Peyer's patch (tissue), 4 donors: ENCODE measurements at regions not wholly inside any gene's neighbourhood (a gene's known extent, or its start where the extent isn't known, plus 50 kb on each side); places are given as distances from the start of the nearest gene placed in this dataset.

ENCODE experiments used
- DNase-seq, 3 donors: peaks; one replicate each; pipeline ENCODE4 v3.0.0-alpha.2; 2017 to 2019
- H3K27ac ChIP-seq, 4 donors: fragments of 200-600 bp; sonication (generic); one replicate each; pipeline ENCODE4 v1.5.1; 2016 to 2019
- H3K27me3 ChIP-seq, 2 donors: fragments of 200-600 bp; sonication (generic); one replicate each; pipeline ENCODE4 v1.5.1; 2019
- H3K36me3 ChIP-seq, 3 donors: fragments of 200-600 bp; sonication (generic); one replicate each; pipeline ENCODE4 v1.5.1; 2016 to 2019
- H3K4me1 ChIP-seq, 4 donors: fragments of 200-600 bp; sonication (generic); one replicate each; pipeline ENCODE4 v1.5.1; 2016 to 2019
- H3K4me3 ChIP-seq, 4 donors: fragments of 200-600 bp; sonication (generic); 1 replicate in 3 of 4; 2 replicates in 1 of 4; pipeline ENCODE4 v1.5.1; 2016 to 2019; ENCODE audit warnings: mild to moderate bottlenecking in 1 of 4
- H3K9me3 ChIP-seq, 4 donors: fragments of 200-600 bp; sonication (generic); one replicate each; pipeline ENCODE4 v1.5.1; 2016 to 2019; ENCODE audit warnings: mild to moderate bottlenecking in 1 of 4
- POLR2A ChIP-seq, 2 donors: fragments of 450-650 bp; IDR thresholded peaks; one replicate each; pipeline ENCODE4 v1.5.1; 2017; ENCODE audit warnings: antibody characterized with exemption in 2 of 2, mild to moderate bottlenecking in 2 of 2, moderate library complexity in 2 of 2
- TF ChIP-seq, protein P1 (sequence below), 6 experiments: fragments of 450-650 bp in 4 of 6; fragments of 200-600 bp in 2 of 6; sonication (generic) in 1 of 6; IDR thresholded peaks; one replicate each; pipeline ENCODE4 v1.5.1; 2017 to 2019; ENCODE audit warnings: antibody characterized with exemption in 6 of 6, mild to moderate bottlenecking in 3 of 6, moderate library complexity in 1 of 6

DNA sequence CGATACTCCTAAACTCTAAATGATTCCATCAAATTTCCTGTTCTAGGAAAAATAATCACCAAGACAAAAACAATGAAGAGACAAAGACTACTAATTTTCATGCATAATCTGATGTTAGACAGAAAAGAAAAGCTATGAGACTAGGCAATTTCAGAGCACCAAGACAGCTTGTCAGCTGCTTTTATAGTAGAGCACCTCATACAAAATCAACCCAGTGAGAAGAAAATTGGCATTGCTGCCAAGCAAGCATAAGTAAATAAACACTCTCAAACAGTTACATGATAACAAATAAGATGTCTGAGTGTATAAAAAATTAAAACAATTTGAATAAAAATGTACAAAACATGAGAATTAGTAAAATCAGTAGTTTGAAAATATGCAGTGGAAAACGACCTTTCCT, 1544.6 kb downstream of the C4orf33 start:
- TF ChIP-seq POLR2A (IDR thresholded peaks at IDR 0.05): no peak
- TF ChIP-seq, protein P1, sequence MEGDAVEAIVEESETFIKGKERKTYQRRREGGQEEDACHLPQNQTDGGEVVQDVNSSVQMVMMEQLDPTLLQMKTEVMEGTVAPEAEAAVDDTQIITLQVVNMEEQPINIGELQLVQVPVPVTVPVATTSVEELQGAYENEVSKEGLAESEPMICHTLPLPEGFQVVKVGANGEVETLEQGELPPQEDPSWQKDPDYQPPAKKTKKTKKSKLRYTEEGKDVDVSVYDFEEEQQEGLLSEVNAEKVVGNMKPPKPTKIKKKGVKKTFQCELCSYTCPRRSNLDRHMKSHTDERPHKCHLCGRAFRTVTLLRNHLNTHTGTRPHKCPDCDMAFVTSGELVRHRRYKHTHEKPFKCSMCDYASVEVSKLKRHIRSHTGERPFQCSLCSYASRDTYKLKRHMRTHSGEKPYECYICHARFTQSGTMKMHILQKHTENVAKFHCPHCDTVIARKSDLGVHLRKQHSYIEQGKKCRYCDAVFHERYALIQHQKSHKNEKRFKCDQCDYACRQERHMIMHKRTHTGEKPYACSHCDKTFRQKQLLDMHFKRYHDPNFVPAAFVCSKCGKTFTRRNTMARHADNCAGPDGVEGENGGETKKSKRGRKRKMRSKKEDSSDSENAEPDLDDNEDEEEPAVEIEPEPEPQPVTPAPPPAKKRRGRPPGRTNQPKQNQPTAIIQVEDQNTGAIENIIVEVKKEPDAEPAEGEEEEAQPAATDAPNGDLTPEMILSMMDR (IDR thresholded peaks at IDR 0.05): no peak
- DNase-seq: no peak
- no peak overlapping the region for H3K27ac ChIP-seq
- no peaks in the 10 kb centered on the region for H3K36me3 ChIP-seq
- H3K27me3 ChIP-seq: no peaks in the 10 kb centered on the region
- H3K4me1 ChIP-seq: no peaks in the 10 kb centered on the region
- H3K9me3 ChIP-seq: no peaks in the 10 kb centered on the region
- H3K4me3 ChIP-seq: no peak overlapping the region

DNA sequence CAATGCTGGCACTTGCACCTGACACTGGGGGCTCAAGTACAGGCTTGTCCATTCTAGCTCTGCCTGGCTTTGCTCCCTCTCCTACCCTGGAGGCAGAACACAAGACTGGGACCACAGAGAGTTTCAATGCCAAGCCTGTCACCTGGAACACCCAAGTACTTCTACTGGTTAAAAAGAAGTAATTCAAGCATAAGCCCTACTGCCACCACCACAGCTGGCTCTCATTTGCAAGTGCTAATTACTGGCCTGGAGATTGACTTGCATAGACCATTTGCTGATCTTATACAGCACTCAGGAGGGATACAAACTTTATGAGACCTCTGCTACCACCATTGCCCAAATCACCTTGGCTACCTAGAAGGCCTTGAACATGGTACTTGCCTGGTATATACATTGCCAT, 1550.9 kb downstream of the C4orf33 start:
- Histone ChIP-seq H3K27ac (no peak overlapping the region), H3K4me3 (no peak overlapping the region), H3K36me3 (no peaks in the 10 kb centered on the region), H3K4me1 (no peaks in the 10 kb centered on the region), H3K27me3 (no peaks in the 10 kb centered on the region), H3K9me3 (no peaks in the 10 kb centered on the region)
- DNase-seq: no peak
- no peak for TF ChIP-seq POLR2A (IDR thresholded peaks at IDR 0.05)
- TF ChIP-seq, protein P1 (IDR thresholded peaks at IDR 0.05): no peak

DNA sequence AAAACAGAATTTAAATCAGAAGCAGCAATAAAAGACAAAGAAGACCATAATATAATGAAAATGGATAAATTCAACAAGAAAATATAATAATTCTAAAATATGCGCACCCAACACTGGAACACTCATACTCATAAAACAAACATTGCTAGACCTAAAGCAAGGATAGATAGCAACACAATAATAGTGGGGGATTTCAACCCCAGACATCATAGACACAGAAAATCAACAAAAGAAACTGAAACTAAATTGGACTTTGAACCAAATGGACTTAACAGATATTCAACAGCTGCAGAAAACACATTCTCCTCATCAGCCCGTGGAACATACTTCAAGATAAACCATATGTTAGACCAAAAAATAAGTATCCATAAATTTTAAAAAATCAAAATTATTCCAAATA, 1552.6 kb downstream of the C4orf33 start:
- Histone ChIP-seq H3K27me3 (no peaks in the 10 kb centered on the region), H3K27ac (no peak overlapping the region), H3K4me1 (no peaks in the 10 kb centered on the region), H3K4me3 (no peak overlapping the region), H3K36me3 (no peaks in the 10 kb centered on the region), H3K9me3 (no peaks in the 10 kb centered on the region)
- DNase-seq: no peak
- no peak for TF ChIP-seq POLR2A (IDR thresholded peaks at IDR 0.05)
- TF ChIP-seq, protein P1 (IDR thresholded peaks at IDR 0.05): no peak

DNA sequence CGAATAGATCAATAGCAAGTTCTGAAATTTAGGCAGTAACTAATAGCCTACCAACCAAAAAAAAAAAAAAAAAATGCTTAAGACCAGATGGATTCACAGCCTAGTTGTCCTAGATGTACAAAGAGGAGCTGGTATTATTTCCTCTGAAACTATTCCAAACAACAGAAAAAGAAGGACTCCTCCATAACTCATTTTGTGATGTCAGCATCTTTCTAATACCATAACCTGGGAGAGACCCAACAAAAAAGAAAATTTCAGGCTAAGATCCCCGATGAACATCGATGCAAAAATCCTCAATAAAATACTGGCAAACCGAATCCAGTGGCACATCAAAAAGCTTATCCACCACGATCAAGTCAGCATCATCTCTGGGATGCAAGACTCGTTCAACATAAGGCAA, 1557.9 kb downstream of the C4orf33 start:
- no peaks in the 10 kb centered on the region for H3K9me3 ChIP-seq
- H3K4me1 ChIP-seq: no peaks in the 10 kb centered on the region
- H3K4me3 ChIP-seq: no peak overlapping the region
- H3K36me3 ChIP-seq: no peaks in the 10 kb centered on the region
- DNase-seq: no peak
- H3K27me3 ChIP-seq: no peaks in the 10 kb centered on the region
- H3K27ac ChIP-seq: no peak overlapping the region
- TF ChIP-seq POLR2A (IDR thresholded peaks at IDR 0.05): no peak
- TF ChIP-seq, protein P1 (IDR thresholded peaks at IDR 0.05): no peak

DNA sequence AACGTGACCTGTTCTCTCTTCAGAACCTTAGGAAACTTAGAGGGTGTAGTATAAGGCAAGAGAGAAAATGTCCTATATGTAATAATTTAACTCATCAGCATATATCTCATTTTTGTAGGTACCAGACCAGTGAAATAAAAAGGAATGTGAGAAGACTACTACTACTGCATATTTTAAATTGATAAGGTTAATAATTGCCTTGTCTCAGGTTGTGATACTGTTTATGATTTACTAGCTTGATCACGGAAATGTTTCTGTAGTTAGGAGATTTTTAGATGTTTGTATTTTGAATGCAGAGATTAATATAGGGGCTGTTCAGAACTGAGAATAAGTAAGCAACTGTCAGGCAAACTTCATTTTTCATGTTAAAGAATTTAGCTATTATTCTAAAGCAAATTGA, 1563.4 kb downstream of the C4orf33 start:
- DNase-seq: no peak
- Histone ChIP-seq H3K4me3 (no peak overlapping the region), H3K4me1 (no peaks in the 10 kb centered on the region), H3K27ac (no peak overlapping the region), H3K36me3 (no peaks in the 10 kb centered on the region), H3K9me3 (no peaks in the 10 kb centered on the region), H3K27me3 (no peaks in the 10 kb centered on the region)
- TF ChIP-seq, protein P1 (IDR thresholded peaks at IDR 0.05): no peak
- no peak for TF ChIP-seq POLR2A (IDR thresholded peaks at IDR 0.05)

DNA sequence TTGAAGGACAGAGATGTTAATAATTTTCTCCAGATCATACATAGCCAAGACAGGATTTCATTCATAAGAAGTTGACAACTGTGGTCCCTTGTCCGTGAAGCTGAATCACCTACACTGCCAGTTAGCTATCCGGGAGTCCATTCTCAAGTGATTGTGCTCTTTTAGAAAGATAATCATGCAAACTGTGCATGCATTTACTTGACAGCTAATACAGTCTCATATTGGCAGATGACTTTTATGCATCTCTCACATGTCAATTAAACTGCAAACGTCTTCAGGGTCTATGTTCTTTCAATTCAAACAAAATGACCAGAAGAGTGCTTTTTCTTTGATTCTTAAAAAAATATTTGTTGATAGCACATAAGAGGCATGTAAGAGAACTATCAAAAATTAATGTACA, 1572.9 kb downstream of the C4orf33 start:
- H3K4me3 ChIP-seq: no peak overlapping the region
- no peaks in the 10 kb centered on the region for H3K9me3 ChIP-seq
- H3K4me1 ChIP-seq: no peaks in the 10 kb centered on the region
- H3K27ac ChIP-seq: no peak overlapping the region
- TF ChIP-seq, protein P1 (IDR thresholded peaks at IDR 0.05): no peak
- TF ChIP-seq POLR2A (IDR thresholded peaks at IDR 0.05): no peak
- H3K36me3 ChIP-seq: no peaks in the 10 kb centered on the region
- no peak for DNase-seq
- no peaks in the 10 kb centered on the region for H3K27me3 ChIP-seq
